Lower leg skin (tissue), 4 donors: ENCODE measurements at regions not wholly inside any gene's neighbourhood (a gene's known extent, or its start where the extent isn't known, plus 50 kb on each side); places are given as distances from the start of the nearest gene placed in this dataset.

Experiments
- DNase-seq, 2 donors: peaks; one replicate each; pipeline ENCODE4 v3.0.0-alpha.2; 2019; ENCODE audit warnings: low spot score in 2 of 2
- H3K4me3 ChIP-seq: fragments of 200-600 bp; sonication (generic); 2 replicates; pipeline ENCODE4 v1.5.1; 2017; ENCODE audit warnings: mild to moderate bottlenecking, low read depth; ENCODE audit not compliant: poor library complexity, severe bottlenecking
- CTCF ChIP-seq, 3 donors: fragments of 450-650 bp; IDR thresholded peaks; one replicate each; pipeline ENCODE4 v1.5.1; 2016; ENCODE audit warnings: antibody characterized with exemption in 3 of 3, mild to moderate bottlenecking in 3 of 3, moderate library complexity in 2 of 3
- POLR2A ChIP-seq, 2 donors: fragments of 450-650 bp; IDR thresholded peaks; one replicate each; pipeline ENCODE4 v1.6.1; 2016 to 2017; ENCODE audit warnings: antibody characterized with exemption in 2 of 2, mild to moderate bottlenecking in 1 of 2, moderate library complexity in 1 of 2
- WGBS, 2 donors: methylation state at CpG; one replicate each; pipeline ENCODE4 v1.1.5; 2018; 5-methylcytosine and 5-hydroxymethylcytosine counted together
- intact Hi-C: fragments of 100-400 bp; cut with DNase I; formaldehyde crosslinking; loops from one replicate; pipeline ENCODE4 v1.15.0; 2023; ENCODE audit warnings: low total_unique reads

GRCh38 chr12:111046896-111047295 is 126.5 kb upstream of the MYL2 start:
- TF ChIP-seq POLR2A (IDR thresholded peaks at IDR 0.05) (no peak), CTCF (IDR thresholded peaks at IDR 0.05) (no peak)
- no peak for DNase-seq
- WGBS, 2 donors = 81% methylated on average over 22 of the region's 22 CpGs
- intact Hi-C loops = no loop called here
- no peak overlapping the region for H3K4me3 ChIP-seq

- no peak overlapping the region for H3K4me3 ChIP-seq
- WGBS, 2 donors = 80 to 82% methylated on average over 4 to 7 of the region's 7 CpGs
- no peak for DNase-seq
- TF ChIP-seq CTCF (IDR thresholded peaks at IDR 0.05) (no peak), POLR2A (IDR thresholded peaks at IDR 0.05) (no peak)
- intact Hi-C loops = no loop called here
These were observed 125.6 kb upstream of the MYL2 start for GRCh38 chr12:111045941-111046340.

GRCh38 chr12:111041091-111041490 is 120.7 kb upstream of the MYL2 start:
- H3K4me3 ChIP-seq = no peak overlapping the region
- no peak for DNase-seq
- intact Hi-C loops = no loop called here
- no peak for TF ChIP-seq CTCF (IDR thresholded peaks at IDR 0.05)
- no peak for TF ChIP-seq POLR2A (IDR thresholded peaks at IDR 0.05)
- 81 to 90% methylated on average over 2 of the region's 2 CpGs for WGBS, 2 donors

GRCh38 chr12:111040690-111041089 is 120.3 kb upstream of the MYL2 start:
- TF ChIP-seq CTCF (IDR thresholded peaks at IDR 0.05) = no peak
- TF ChIP-seq POLR2A (IDR thresholded peaks at IDR 0.05) = no peak

GRCh38 chr12:111038941-111039340 is 118.6 kb upstream of the MYL2 start:
- WGBS, 2 donors = 74 to 79% methylated on average over 5 of the region's 5 CpGs
- intact Hi-C loops = no loop called here
- TF ChIP-seq POLR2A (IDR thresholded peaks at IDR 0.05) (no peak), CTCF (IDR thresholded peaks at IDR 0.05) (no peak)
- H3K4me3 ChIP-seq = no peak overlapping the region
- no peak for DNase-seq

More at GRCh38 chr12:111040690-111041089, 120.3 kb upstream of the MYL2 start:
- no peak overlapping the region for H3K4me3 ChIP-seq
- intact Hi-C loops = no loop called here
- DNase-seq = no peak
- WGBS, 2 donors = 80 to 87% methylated on average over 3 of the region's 3 CpGs

- intact Hi-C loops = no loop called here
- DNase-seq = no peak
- H3K4me3 ChIP-seq = no peak overlapping the region
- WGBS, 2 donors = 66 to 72% methylated on average over 6 of the region's 6 CpGs
- TF ChIP-seq POLR2A (IDR thresholded peaks at IDR 0.05) = no peak
- no peak for TF ChIP-seq CTCF (IDR thresholded peaks at IDR 0.05)
These were observed 117.7 kb upstream of the MYL2 start for GRCh38 chr12:111038077-111038476.
